Activated effector memory CD4-positive, alpha-beta T cell treated with anti-CD3 and anti-CD28 coated beads, Interleukin-2, amount 50 U/mL, for 16 hours (primary cell): ENCODE measurements at regions not wholly inside any gene's neighbourhood (a gene's known extent, or its start where the extent isn't known, plus 50 kb on each side); places are given as distances from the start of the nearest gene placed in this dataset.
A peak's percentile ranks its signal among the peaks of the same experiment; 100 is the strongest.
"Not testable (repeated sequence)": the region's sequence is repeated elsewhere in the genome, so short reads cannot be mapped to it uniquely, and the experiment has no call there.

Source experiments
- DNase-seq: peaks from one replicate; pipeline ENCODE4 v3.0.0-alpha.2; 2020

DNA sequence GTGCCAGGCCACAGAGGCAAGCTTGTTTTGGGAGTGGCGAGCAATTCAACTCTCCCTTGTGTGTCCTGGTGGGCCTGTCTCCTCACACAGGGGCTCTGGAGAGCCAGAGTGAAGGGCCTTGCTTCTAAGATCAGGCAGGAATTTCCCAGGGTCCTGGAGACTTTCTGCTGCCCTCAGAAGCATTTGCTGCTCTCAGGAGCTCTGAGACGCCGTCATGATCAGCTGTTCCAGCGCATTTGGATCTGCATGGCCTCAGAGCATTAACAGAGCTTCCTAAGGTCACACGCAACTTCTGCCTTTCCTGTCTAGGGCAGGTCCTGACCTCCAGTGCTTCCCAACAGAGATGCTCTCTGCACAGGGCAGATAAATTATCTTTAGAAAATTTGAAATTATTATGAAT lies 52.2 kb upstream of the C10orf90 start:
- no peak for DNase-seq

DNA sequence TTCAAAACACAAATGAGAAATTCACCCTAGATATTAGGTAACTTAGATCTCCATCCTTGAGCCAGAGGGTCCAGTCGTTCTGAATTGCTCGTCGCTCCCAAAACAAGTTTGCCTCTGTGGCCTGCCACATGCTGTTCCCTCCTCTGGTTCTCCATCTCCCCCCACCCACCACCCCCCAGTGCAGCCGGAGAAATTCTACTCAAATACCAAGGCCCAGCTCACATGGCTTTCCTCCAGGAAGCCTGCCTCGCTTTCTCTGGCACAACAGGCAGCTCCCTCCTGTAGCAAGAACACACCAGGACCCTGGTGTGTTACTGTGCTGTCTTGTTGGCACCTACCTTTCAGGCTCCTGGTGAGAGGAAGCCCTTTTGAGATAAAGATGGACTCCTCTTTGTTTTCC lies 52.7 kb upstream of the C10orf90 start:
- no peak for DNase-seq

GRCh38 chr10:126729314-126729870 lies 58.9 kb upstream of the C10orf90 start:
- no peak for DNase-seq

- no peak for DNase-seq
Measured at GRCh38 chr10:126730856-126731609, 60.5 kb upstream of the C10orf90 start.

- DNase-seq = no peak
Measured at GRCh38 chr10:126731610-126731990, 61.1 kb upstream of the C10orf90 start.

DNA sequence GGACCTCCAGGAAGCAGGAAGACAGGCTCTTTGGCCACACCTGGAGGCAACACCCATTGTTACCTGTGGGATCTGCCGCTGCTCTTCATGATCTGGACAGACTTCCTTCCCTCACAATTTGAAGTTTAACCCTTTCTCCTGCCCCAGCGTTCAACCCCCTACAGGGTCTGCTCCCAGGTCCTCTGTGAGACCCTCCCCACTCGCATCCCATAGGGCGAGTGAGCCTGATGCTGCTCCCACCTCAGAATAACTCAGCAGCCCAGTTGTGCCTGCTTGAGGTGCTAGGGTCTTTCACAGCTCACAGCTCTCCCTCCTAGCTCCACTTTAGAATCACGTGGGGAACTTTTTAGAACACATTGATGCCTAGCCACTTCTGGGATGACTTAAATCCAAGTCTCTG lies 61.8 kb upstream of the C10orf90 start:
- DNase-seq = no peak

DNA sequence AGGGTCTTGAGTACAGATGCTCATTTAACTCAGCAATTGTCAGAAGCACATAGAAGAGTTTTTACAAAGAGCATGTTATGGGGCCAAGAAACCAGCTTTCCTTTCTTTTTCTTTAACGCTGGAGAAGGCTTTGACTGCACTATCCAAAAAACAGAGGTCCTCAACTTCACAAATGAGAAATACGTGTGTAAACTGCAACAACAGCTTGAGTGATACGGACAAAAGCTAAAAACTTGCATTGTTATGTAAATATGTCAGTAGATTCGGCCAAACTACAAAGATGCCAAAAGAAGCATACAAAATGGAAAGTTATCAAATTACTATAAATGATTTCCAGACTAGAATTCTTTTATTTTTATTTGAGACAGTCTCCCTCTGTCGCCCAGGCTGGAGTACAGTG lies 62.4 kb upstream of the C10orf90 start:
- DNase-seq = no peak

DNA sequence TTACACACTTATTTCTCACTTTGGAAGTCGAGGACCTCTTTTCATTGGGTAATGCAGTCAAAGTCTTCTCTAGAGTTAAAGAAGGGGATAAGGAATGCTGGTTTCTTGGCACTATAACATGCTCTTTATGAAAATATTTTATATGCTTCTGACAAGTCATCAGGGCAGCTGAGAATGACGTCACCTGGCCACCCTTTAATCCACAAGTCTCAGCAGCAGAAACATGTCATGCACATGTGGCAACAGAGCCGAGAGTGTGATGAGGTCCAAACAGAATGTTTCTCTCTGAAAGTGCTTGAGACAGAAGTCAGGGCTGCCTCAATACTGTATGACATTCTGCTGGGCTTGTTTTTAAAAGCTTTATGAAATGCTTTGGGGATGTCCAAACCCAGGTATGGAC lies 63.5 kb upstream of the C10orf90 start:
- no peak for DNase-seq

DNA sequence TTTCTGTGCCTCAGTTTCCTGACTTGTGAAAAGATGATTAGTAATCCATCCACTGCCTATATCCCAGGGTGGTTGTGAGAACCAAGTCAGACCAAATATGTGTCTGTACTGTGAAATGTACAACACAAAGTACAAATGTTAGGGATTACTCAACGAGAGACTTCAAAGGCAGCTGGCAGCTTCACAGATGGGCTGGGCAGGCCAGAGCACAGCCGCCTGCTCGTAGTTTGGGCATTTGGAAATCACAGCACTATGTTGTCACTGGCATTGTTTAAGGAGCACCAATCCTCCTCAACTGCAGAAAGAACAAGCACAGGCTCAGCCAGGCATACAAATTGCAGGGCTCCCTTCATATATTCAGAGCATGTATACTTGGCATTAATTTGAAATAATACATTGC lies 64.5 kb upstream of the C10orf90 start:
- no peak for DNase-seq

DNA sequence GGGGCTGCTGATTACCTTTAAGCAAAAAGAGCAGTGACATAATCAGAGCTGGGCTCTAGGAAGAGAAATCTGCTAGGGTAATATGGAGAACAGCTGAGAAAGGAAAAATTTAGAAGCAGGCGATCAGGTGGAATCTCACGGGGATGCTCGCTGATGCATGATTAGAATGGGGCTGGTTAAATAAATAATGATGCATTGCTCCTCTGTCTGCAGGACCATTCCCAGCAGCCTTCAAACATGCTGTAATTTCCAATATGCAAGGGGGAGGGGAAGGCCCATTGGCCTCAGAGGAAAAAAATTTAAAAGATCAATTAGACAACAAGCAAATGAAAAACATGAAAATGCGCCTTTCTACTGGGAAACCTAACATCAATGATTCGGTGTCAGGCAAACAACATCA lies 65.6 kb upstream of the C10orf90 start:
- no peak for DNase-seq

DNA sequence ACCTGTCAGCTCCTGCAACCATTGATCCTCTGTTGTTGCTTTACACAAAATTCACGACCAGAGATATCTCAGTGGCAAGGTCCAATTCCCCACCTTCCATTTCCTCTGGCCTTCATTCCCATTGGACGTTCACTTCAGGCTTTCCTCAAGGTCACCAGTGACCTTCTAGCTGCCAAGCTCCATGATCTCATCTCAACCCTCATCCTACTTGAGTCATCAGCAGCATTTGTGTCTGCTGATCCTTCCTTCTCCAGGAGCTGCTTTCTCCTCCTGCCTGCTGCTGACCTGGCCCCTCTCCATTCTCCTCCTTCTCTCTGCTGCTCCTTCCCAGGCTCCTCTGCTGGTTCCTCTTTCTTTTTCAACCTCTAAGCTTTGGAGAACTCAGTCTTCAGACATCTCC lies 66.2 kb upstream of the C10orf90 start:
- DNase-seq = no peak

- DNase-seq = no peak
Measured at GRCh38 chr10:126738001-126738400, 67.5 kb upstream of the C10orf90 start.

DNA sequence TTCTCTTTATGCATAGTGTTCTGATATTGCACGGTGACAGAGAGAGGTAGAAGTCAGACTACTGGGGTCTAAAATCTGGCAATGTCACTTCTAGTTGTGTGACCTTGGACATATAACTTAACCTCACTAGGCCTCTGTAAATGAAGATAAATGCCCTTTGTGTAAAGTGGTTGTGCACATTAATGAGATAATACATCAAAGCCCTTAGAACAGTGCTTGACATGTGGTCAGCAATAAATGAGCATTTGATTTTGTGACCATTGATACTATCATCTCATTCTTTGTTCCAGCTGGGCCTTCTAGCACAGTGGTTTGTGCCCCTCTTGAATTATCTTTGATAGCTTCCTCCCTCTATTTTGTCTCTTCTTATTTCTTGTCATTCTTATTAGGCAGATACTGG lies 74.1 kb upstream of the C10orf90 start:
- no peak for DNase-seq

GRCh38 chr10:126749015-126749655 lies 78.6 kb upstream of the C10orf90 start:
- peak; percentile 82 for DNase-seq

DNA sequence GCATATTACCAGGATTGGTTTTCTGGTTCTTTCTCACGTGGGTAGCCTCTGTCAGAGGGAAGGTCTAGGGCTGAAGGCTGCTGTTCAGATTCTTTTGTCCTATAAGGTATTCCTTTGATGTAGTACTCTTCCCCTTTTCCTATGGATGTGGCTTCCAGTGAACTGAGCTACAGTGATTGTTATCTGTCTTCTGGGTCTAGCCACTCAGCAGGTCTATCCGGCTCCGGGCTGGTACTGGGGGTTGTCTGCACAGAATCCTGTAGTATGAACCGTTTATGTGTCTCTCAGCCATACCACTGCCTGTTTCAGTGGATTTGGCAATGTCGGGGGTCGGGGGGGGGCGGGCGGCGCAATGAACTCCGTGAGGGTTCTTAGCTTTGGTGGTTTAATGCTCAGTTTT lies 84.5 kb upstream of the C10orf90 start:
- no peak for DNase-seq

DNA sequence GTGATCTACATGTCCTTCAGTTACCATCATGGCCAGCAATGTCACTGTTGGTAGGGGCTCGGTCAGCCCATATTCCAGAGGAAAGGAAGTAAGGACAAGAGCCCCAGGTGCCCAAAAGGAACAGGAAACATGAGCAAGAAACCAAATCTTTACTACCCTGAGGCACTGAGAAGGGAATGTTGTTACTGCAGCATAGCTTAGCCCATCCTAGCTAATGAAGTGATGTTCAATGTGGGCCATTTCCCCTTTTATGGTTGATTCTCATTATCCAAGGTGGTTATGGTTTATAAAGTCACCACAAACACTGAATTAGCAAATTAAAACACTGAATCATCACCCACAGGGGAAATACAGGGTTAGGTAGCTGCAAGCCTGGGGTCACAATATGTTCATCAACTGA lies 88.4 kb upstream of the C10orf90 start:
- no peak for DNase-seq

- DNase-seq = no peak
Measured at GRCh38 chr10:126759531-126759930, 89.0 kb upstream of the C10orf90 start.

GRCh38 chr10:126766646-126767045 lies 96.2 kb upstream of the C10orf90 start:
- not testable (repeated sequence) for DNase-seq

DNA sequence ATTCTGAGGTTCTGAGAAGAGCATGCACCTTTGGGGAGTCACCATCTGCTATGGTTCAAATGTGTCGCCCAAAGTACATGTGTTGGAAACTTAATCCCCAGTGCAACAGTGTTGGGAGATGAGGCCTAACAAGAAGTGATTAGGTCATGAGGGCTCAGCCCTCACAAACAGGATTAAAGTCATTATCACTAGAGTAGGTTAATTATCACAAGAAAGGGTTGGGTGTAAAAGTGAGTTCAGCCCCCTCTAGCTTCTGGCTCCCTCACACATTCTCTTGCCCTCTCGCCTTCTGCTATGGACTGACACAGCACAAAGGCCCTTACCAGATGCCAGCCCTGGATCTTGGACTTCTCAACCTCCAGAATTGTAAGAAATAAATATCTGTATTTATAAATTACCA lies 100.3 kb upstream of the C10orf90 start:
- DNase-seq = no peak

- DNase-seq = no peak
Measured at GRCh38 chr10:126776168-126776567, 105.7 kb upstream of the C10orf90 start.

- DNase-seq = no peak
Measured at GRCh38 chr10:126777714-126778113, 107.2 kb upstream of the C10orf90 start.

DNA sequence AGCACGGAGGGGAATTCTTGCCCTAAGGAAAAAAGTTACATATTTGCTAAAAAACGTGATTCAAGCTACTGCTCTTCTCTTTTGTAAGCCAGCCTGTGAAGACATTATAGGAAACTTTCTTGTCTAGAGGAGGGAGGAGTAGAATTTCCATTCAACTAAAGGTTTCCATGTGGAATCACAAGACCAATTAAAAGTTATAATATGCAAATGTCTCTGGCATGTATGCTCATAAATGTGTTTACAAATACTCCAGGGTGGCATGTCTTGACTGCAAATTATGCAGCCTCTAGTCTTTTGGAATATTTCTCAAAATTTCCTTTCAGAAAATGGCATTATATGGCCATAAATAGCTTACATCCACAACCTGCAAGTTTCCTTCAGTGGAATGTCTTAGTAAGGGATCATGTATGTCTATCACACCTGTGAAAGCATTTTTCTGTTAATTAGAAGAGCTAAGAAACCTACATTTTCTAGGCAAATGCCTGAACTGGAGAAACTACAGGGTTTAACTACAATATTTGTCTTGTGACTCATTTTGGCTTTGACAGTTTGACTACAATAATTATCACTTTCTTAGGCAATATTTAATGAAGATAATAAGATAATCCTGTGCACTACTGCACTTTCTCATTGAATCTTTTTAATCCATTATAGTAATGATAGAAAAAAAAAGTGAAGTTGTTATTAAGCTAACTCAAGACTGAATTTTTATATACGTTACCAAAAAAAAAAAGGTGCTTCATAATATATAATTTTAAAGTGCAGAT lies 111.1 kb upstream of the C10orf90 start:
- no peak for DNase-seq

- no peak for DNase-seq
Measured at GRCh38 chr10:126783806-126784557, 113.5 kb upstream of the C10orf90 start.
